Liver (tissue), 8 donors: ENCODE measurements at regions not wholly inside any gene's neighbourhood (a gene's known extent, or its start where the extent isn't known, plus 50 kb on each side); places are given as distances from the start of the nearest gene placed in this dataset.

Experiments
- DNase-seq: peaks from one replicate; pipeline ENCODE4 v3.0.0-alpha.2; 2017; ENCODE audit warnings: low spot score
- H3K27ac ChIP-seq, 2 donors: one replicate each; pipeline ENCODE4 v1.7.0; 2013; ENCODE audit warnings: inconsistent platforms in 2 of 2, low read length in 2 of 2, control low read depth in 1 of 2, low read depth in 1 of 2, mild to moderate bottlenecking in 1 of 2
- H3K27me3 ChIP-seq, 4 donors: one replicate each; pipeline versions ENCODE4 v1.6.1 to v1.7.0; 2013; ENCODE audit warnings: low read length in 3 of 4, inconsistent platforms in 1 of 4, mild to moderate bottlenecking in 1 of 4, moderate library complexity in 1 of 4; ENCODE audit not compliant: control insufficient read depth in 4 of 4, insufficient read depth in 4 of 4
- H3K36me3 ChIP-seq, 4 donors: one replicate each; pipeline versions ENCODE4 v1.6.1 to v1.7.0; 2013; ENCODE audit warnings: low read length in 3 of 4, mild to moderate bottlenecking in 3 of 4, low read depth in 1 of 4, moderate library complexity in 1 of 4; ENCODE audit not compliant: control insufficient read depth in 4 of 4, insufficient read depth in 3 of 4
- H3K4me1 ChIP-seq, 4 donors: one replicate each; pipeline versions ENCODE4 v1.6.1 to v1.7.0; 2013; ENCODE audit warnings: low read length in 3 of 4, mild to moderate bottlenecking in 3 of 4, moderate library complexity in 1 of 4; ENCODE audit not compliant: control insufficient read depth in 4 of 4, insufficient read depth in 4 of 4
- H3K4me3 ChIP-seq, 3 donors: one replicate each; pipeline versions ENCODE4 v1.6.1 to v1.7.0; 2013; ENCODE audit warnings: low read length in 3 of 3, control low read depth in 1 of 3, low read depth in 1 of 3, mild to moderate bottlenecking in 1 of 3
- H3K9ac ChIP-seq, 2 donors: one replicate each; pipeline ENCODE4 v1.7.0; 2013; ENCODE audit warnings: low read length in 2 of 2, mild to moderate bottlenecking in 2 of 2, moderate library complexity in 2 of 2, control low read depth in 1 of 2, low read depth in 1 of 2
- H3K9me3 ChIP-seq, 4 donors: one replicate each; pipeline versions ENCODE4 v1.6.1 to v1.7.0; 2013; ENCODE audit warnings: low read length in 3 of 4; ENCODE audit not compliant: control insufficient read depth in 4 of 4
- ATF3 ChIP-seq: IDR thresholded peaks from 2 replicates; pipeline ENCODE4 v1.6.1; 2016; ENCODE audit warnings: antibody characterized with exemption
- CTCF ChIP-seq: fragments of 150-350 bp; IDR thresholded peaks from 2 replicates; pipeline ENCODE4 v1.5.1; 2017; ENCODE audit warnings: improper control_type of control experiment, low read depth, low read length; ENCODE audit not compliant: missing input control
- EGR1 ChIP-seq, 2 donors: IDR thresholded peaks; 2 replicates each; pipeline ENCODE4 v1.6.1; 2016 to 2018; ENCODE audit warnings: antibody characterized with exemption in 2 of 2, low read depth in 2 of 2
- FOXA1 ChIP-seq: IDR thresholded peaks from 2 replicates; pipeline ENCODE4 v1.6.1; 2016; ENCODE audit warnings: antibody characterized with exemption
- GABPA ChIP-seq, 2 donors: IDR thresholded peaks in 1 of 2; conservative IDR thresholded peaks in 1 of 2; 2 replicates each; pipeline ENCODE4 v1.6.1; 2016; ENCODE audit warnings: antibody characterized with exemption in 2 of 2, mild to moderate bottlenecking in 1 of 2, moderate library complexity in 1 of 2
- HNF4A ChIP-seq, 2 donors: conservative IDR thresholded peaks; 2 replicates each; pipeline ENCODE4 v1.6.1; 2016; ENCODE audit warnings: antibody characterized with exemption in 2 of 2, mild to moderate bottlenecking in 2 of 2
- HNF4G ChIP-seq: IDR thresholded peaks from 2 replicates; pipeline ENCODE4 v1.6.1; 2016; ENCODE audit warnings: antibody characterized with exemption
- JUND ChIP-seq, 2 donors: IDR thresholded peaks; 2 replicates each; pipeline ENCODE4 v1.6.1; 2016; ENCODE audit warnings: antibody characterized with exemption in 2 of 2
- MAX ChIP-seq: IDR thresholded peaks from 2 replicates; pipeline ENCODE4 v1.6.1; 2016; ENCODE audit warnings: antibody characterized with exemption
- NR2F2 ChIP-seq: IDR thresholded peaks from 2 replicates; pipeline ENCODE4 v1.6.1; 2016; ENCODE audit warnings: antibody characterized with exemption
- RAD21 ChIP-seq, 2 donors: IDR thresholded peaks; 2 replicates each; pipeline ENCODE4 v1.6.1; 2016; ENCODE audit warnings: antibody characterized with exemption in 2 of 2, mild to moderate bottlenecking in 2 of 2
- RXRA ChIP-seq, 2 donors: IDR thresholded peaks; 2 replicates each; pipeline ENCODE4 v1.6.1; 2017 to 2018; ENCODE audit warnings: antibody characterized with exemption in 2 of 2, mild to moderate bottlenecking in 1 of 2
- SP1 ChIP-seq: IDR thresholded peaks from 2 replicates; pipeline ENCODE4 v1.6.1; 2018; ENCODE audit warnings: antibody characterized with exemption, mild to moderate bottlenecking
- TAF1 ChIP-seq: conservative IDR thresholded peaks from 2 replicates; pipeline ENCODE4 v1.6.1; 2016; ENCODE audit warnings: antibody characterized with exemption, mild to moderate bottlenecking
- YY1 ChIP-seq: IDR thresholded peaks from 2 replicates; pipeline ENCODE4 v1.6.1; 2016; ENCODE audit warnings: antibody characterized with exemption, mild to moderate bottlenecking
- ZBTB33 ChIP-seq: IDR thresholded peaks from 2 replicates; pipeline ENCODE4 v1.6.1; 2016; ENCODE audit warnings: antibody characterized with exemption
- WGBS: extraction: QIAGEN DNeasy Blood & Tissue Kit; methylation state at CpG from one replicate; pipeline ENCODE4 v1.1.7; 2013; 5-methylcytosine and 5-hydroxymethylcytosine counted together
- donor health status: healthy.
- donor health status: healthy.
- donor health status: healthy.
- donor health status: healthy.
- donor health status: healthy.

- 87% methylated on average over 2 of the region's 2 CpGs for WGBS
- Histone ChIP-seq H3K36me3 (no peaks in the 10 kb centered on the region), H3K27ac (no peak overlapping the region), H3K4me3 (no peak overlapping the region), H3K9ac (no peak overlapping the region), H3K4me1 (no peaks in the 10 kb centered on the region), H3K9me3 (peaks cover 0 to 3% (median under 1%) of the 10 kb centered on the region in 4 donors), H3K27me3 (no peaks in the 10 kb centered on the region)
- no peak for DNase-seq
- TF ChIP-seq HNF4G = no peak
Measured at GRCh38 chr6:141658696-141659095, 474.0 kb upstream of the GJE1 start.

GRCh38 chr6:141657812-141658211 is 474.9 kb upstream of the GJE1 start:
- H3K4me1 ChIP-seq = no peaks in the 10 kb centered on the region
- no peak overlapping the region for H3K27ac ChIP-seq
- DNase-seq = no peak
- WGBS = 92% methylated on average over 1 of the region's 1 CpG
- H3K36me3 ChIP-seq = no peaks in the 10 kb centered on the region
- peaks cover 0 to 3% (median under 1%) of the 10 kb centered on the region in 4 donors for H3K9me3 ChIP-seq
- no peak overlapping the region for H3K4me3 ChIP-seq
- TF ChIP-seq TAF1 = no peak
- TF ChIP-seq EGR1 (IDR thresholded peaks at IDR 0.05; ENCODE audit: low read depth in 2 of 2) = no peak
- TF ChIP-seq GABPA (IDR thresholded peaks at IDR 0.05 in 1 of 2, conservative IDR thresholded peaks at IDR 0.05 in 1 of 2) = no peak
- TF ChIP-seq JUND (IDR thresholded peaks at IDR 0.05) = no peak
- no peak for TF ChIP-seq RAD21 (IDR thresholded peaks at IDR 0.05)
- no peak for TF ChIP-seq MAX
- no peak for TF ChIP-seq NR2F2
- no peak for TF ChIP-seq YY1
- no peak for TF ChIP-seq SP1
- no peaks in the 10 kb centered on the region for H3K27me3 ChIP-seq
- no peak overlapping the region for H3K9ac ChIP-seq

- WGBS = 84% methylated on average over 1 of the region's 1 CpG
- H3K27ac ChIP-seq = no peak overlapping the region
- no peak overlapping the region for H3K9ac ChIP-seq
- peaks cover 0 to 2% (median 0%) of the 10 kb centered on the region in 4 donors for H3K9me3 ChIP-seq
- H3K36me3 ChIP-seq = no peaks in the 10 kb centered on the region
- no peak for TF ChIP-seq NR2F2
- peaks cover 0 to 2% (median 0%) of the 10 kb centered on the region in 4 donors for H3K27me3 ChIP-seq
- no peaks in the 10 kb centered on the region for H3K4me1 ChIP-seq
- DNase-seq = no peak
- no peak overlapping the region for H3K4me3 ChIP-seq
Measured at GRCh38 chr6:141653590-141653989, 479.1 kb upstream of the GJE1 start.

GRCh38 chr6:141641951-141642350 is 490.8 kb upstream of the GJE1 start:
- WGBS = 69% methylated on average over 1 of the region's 1 CpG
- H3K27me3 ChIP-seq = no peaks in the 10 kb centered on the region
- H3K9me3 ChIP-seq = no peaks in the 10 kb centered on the region
- TF ChIP-seq SP1 (no peak), HNF4A (conservative IDR thresholded peaks at IDR 0.05) (no peak), RAD21 (IDR thresholded peaks at IDR 0.05) (no peak), FOXA1 (no peak), EGR1 (IDR thresholded peaks at IDR 0.05; ENCODE audit: low read depth in 2 of 2) (no peak), CTCF (no peak), HNF4G (no peak), ZBTB33 (no peak), ATF3 (no peak), YY1 (no peak), RXRA (IDR thresholded peaks at IDR 0.05) (no peak), NR2F2 (no peak)
- DNase-seq = no peak
- no peak overlapping the region for H3K9ac ChIP-seq
- no peak overlapping the region for H3K4me3 ChIP-seq
- H3K36me3 ChIP-seq = no peaks in the 10 kb centered on the region
- no peaks in the 10 kb centered on the region for H3K4me1 ChIP-seq
- H3K27ac ChIP-seq = no peak overlapping the region
